NCI-H2107 (cell line): ENCODE measurements at regions not wholly inside any gene's neighbourhood (a gene's known extent, or its start where the extent isn't known, plus 50 kb on each side); places are given as distances from the start of the nearest gene placed in this dataset.
"Not testable (repeated sequence)": the region's sequence is repeated elsewhere in the genome, so short reads cannot be mapped to it uniquely, and the experiment has no call there.

Experiments
- DNase-seq: peaks from one replicate; lab custom pipeline; 2025; lab: John Stamatoyannopoulos, UW

DNA sequence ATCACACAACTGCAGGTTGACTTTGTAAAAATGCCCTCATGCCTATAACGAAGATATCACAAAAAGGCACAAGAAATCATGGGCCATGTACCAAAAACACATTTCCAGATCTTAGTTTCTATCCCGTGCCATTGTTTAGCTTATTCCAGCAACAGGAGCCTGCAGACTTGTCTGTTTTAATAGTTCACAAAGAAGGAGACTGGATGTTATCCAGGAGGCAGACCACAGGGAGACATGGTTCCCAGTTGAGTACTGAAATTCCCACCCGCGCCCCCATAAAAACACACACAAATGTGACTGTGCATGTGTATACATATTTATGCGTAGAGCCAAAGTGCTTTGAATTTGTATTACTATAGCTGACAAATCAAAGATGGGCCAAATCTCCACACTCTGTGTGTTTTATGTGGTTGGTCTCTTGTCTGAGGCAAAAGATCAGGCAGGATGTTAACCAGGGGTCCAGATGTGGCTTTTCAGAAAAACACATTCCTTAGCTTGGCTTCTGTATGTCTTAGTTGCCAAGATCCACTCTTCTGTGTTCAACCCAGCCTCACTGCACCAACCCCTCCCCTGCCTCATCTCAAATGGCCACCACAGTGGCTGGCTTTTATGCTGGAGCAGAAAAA lies 469.2 kb upstream of the DIPK2B start:
- DNase-seq, result no peak

GRCh38 chrX:45668686-45669443 lies 468.2 kb upstream of the DIPK2B start:
- no peak for DNase-seq

DNA sequence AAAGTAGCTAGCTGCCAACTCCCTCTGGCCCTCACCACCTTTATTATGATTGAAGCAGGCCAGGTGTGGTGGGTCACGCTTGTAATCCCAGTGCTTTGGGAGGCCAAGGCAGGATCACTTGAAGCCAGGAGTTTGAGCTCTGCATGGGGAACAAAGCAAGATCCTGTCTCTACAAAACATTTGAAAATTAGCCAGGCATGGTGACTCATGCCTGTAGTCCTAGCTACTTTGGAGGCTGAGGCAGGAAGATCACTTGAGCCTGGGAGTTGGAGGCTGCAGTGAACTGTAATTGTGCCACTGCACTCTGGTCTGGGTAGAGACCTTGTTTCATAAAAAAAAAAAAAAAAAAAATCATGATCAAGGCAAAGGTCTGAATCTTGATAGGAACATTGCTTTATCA lies 467.0 kb upstream of the DIPK2B start:
- no peak for DNase-seq

DNA sequence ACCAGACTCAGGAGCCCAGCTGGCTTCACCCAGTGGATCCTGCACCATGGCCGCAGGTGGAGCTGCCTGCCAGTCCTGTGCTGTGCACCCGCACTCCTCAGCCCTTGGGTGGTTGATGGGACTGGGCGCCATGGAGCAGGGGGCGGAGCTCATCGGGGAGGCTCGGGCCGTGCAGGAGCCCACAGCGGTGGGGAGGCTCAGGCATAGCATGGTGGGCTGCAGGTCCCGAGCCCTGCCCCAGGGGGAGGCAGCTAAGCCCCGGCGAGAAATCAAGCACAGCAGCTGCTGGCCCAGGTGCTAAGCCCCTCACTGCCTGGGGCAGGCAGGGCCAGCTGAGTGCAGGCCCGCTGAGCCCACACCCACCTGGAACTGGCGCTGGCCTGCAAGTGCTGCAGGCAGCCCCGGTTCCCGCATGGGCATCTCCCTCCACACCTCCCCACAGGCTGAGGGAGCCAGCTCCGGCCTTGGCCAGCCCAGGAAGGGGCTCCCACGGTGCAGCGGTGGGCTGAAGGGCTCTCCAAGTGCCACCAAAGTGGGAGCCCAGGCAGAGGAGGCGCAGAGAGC lies 464.1 kb upstream of the DIPK2B start:
- no peak for DNase-seq

GRCh38 chrX:45660477-45660876 lies 459.8 kb upstream of the DIPK2B start:
- DNase-seq, result no peak

DNA sequence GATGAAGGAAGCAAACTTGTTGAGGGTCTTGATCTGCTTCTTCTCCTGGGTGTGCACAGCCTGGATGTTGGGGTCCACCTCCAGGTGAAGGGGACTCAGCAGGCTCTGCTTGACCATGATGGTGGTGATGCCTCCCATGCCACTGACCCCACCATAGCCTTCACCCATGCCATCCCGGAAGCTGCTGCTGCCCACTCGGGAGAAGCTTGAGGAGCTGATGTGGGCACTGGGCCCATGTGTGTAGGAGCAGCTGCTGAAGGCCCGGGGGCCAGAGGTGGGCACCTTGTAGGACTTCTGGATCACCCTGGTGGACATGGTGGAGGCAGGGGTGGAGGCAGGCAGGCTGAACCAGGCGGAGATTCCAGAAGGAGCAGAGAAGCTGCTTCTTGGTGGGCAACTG lies 432.7 kb upstream of the DIPK2B start:
- no peak for DNase-seq

- DNase-seq, result no peak
Observed at GRCh38 chrX:45632506-45632905, 431.8 kb upstream of the DIPK2B start.

- no peak for DNase-seq
Observed at GRCh38 chrX:45630078-45630477, 429.4 kb upstream of the DIPK2B start.

DNA sequence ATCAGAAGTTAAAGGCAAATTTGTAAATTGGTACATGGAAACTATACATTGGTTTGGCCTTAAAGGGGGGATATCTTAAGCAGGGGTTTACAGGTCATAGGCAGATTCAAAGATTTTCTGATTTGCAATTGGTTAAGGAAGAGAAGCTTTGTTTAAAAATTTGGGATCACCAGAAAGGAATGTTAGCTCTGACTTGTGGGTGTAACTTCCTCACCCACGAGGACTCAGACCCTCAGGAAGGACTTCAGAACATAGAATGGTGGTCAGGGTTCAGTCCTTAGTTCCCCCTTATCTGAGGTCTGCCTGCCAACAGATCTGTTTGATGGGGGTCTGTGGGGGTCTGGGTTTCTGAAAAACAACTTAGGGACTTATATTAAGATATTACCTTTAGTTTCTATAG lies 427.4 kb upstream of the DIPK2B start:
- DNase-seq, result no peak

- DNase-seq, result no peak
Observed at GRCh38 chrX:45623266-45623665, 422.6 kb upstream of the DIPK2B start.

GRCh38 chrX:45622538-45622937 lies 421.9 kb upstream of the DIPK2B start:
- no peak for DNase-seq

DNA sequence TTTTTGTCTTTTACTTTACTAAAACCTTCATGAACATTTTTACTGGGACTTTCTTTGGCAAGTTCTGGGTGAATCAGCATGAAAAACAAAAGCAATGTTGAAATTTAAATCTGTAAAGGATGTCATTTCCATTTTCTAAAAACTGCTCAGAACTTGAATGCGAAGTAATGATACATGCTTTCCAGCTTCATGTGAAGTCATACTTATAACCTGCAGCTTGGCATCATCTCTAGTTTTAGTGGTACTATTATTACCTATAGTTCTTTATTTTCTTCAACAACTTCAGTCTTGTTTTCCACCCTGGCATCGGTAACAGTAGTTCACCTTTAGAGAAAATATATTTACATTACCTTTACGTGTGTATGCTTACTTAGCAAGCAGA lies 421.4 kb upstream of the DIPK2B start:
- DNase-seq, result no peak

- no peak for DNase-seq
Observed at GRCh38 chrX:45621376-45622041, 420.8 kb upstream of the DIPK2B start.

DNA sequence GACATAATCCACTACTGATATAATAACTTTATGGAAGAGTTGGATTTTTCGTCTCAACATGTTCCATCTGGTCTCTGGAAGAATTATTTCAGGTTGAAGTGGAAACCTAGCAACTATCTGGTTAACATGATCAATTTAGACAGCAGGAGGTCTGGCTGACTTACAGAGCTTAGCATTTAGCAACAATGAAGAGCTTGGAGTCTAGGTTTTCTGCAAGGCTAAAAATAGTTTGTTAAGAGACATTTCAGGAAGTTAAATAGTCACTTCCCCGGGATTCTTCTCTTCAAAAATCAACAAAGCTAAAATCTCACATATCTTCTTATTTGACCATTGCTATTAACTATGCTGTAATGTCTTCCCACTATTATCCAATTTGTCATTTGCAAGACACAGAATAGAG lies 418.6 kb upstream of the DIPK2B start:
- no peak for DNase-seq

DNA sequence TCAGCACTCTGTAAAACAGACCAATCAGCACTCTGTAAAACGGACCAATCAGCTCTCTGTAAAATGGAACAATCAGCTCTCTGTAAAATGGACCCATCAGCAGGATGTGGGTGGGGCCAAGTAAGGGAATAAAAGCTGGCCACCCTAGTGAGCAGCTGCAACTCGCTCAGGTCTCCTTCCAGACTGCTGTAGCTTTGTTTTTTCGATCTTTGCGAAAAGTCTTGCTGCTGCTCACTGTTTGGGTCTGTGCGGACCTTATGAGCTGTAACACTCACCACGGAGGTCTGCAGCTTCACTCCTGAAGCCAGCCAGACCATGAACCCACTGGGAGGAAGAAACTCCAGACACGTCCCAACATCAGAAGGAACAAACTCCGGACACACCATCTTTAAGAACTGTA lies 414.9 kb upstream of the DIPK2B start:
- not testable (repeated sequence) for DNase-seq

- no peak for DNase-seq
Observed at GRCh38 chrX:45614853-45615252, 414.2 kb upstream of the DIPK2B start.

GRCh38 chrX:45602151-45602550 lies 401.5 kb upstream of the DIPK2B start:
- DNase-seq, result no peak

DNA sequence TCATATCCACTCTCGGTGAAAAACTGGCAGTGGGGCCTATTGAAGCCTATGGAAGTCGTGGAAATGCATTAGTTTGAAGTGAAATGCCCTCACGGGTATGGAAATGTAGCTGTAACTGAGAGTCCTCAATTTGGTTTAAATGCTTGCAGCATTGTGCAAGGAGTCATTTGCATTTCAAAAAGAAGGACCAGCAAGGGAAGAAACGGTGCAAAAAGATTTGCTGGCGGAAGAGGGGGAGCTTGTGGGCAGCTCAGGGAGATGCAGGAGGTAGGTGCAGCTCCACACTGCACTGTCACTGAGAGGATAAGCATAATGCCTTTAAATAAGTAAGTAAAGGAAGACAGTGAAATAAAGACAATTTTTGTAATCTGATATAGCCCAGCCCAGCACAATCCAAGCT lies 400.4 kb upstream of the DIPK2B start:
- no peak for DNase-seq

- no peak for DNase-seq
Observed at GRCh38 chrX:45598861-45599260, 398.2 kb upstream of the DIPK2B start.

DNA sequence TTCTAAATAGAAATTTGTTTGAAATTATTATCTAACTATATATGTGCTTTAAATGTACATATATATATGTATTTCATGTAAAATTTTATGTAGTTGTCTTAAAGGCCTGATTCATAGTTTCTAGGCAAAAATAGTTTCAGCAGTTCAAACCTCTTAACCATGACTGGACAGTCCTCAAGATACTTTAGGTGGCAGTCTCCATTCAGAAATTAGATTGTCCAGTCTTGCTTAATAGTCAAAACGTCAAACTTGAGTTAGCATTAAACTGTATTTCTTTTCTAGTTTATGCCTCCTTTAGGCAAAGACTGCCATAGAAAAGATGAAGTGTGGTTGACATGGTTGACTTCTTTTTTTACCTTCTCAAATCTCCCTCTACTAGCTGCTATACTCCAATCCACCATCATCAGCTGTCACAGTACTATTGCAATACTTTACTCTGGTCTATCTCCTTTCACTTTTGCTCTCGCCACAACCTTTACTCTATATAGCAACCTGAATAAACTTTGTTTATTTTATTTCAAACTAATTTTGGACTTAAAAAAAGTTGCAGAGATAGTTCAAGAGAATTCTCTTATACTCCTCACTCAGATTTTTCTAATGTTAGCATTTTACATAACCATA lies 395.6 kb upstream of the DIPK2B start:
- no peak for DNase-seq

DNA sequence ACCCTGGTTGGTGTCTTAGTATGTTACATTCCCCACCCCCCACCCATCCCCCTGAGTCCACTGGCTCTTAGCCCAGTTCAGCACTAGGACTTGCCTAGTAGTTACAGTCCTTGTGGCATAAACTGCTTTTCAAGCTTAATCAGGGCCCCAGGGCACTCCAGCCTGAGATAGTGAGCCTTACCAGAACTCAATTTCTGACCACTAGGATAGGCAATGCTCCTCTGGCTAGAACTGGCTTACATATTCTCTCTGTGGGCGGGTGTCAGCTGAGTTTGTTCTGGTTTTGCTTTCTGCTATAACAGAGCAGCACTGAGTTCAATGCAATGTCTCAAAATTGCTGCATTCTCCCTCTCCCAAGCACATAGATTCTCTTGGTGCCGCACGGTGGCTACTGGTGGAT lies 391.4 kb upstream of the DIPK2B start:
- DNase-seq, result no peak

DNA sequence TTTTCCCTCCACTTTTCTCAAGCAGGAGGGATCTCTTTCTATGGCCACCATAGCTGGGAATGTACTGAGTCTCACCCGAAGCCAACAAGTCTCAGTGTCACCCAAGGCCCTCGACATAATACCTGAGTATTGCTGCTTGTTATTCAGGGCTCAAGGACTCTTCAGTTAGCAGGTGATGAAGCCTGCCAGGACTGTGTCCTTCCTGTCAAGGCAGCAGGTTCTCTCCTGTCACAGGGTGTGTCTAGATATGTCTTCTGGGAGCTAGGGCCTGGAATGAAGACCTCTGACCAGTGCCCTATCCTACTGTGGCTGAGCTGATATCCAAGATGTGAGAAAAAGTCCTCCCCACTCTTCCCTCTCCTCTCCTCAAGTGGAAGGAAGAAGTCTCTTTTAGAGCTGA lies 391.0 kb upstream of the DIPK2B start:
- DNase-seq, result no peak

GRCh38 chrX:45584717-45585116 lies 384.0 kb upstream of the DIPK2B start:
- no peak for DNase-seq
